CD14-positive monocyte (primary cell): ENCODE measurements at regions not wholly inside any gene's neighbourhood (a gene's known extent, or its start where the extent isn't known, plus 50 kb on each side); places are given as distances from the start of the nearest gene placed in this dataset.

Experiments used
- DNase-seq, 3 donors: peaks; one replicate each; pipeline ENCODE4 v3.0.0-alpha.2; 2011 to 2022
- H2AFZ ChIP-seq: 2 replicates; pipeline ENCODE4 v1.6.0; 2012; ENCODE audit warnings: mild to moderate bottlenecking, low read depth, low read length, inconsistent platforms; ENCODE audit not compliant: insufficient read depth, poor library complexity, severe bottlenecking
- H3K27ac ChIP-seq, 2 donors: 1 replicate in 1 of 2; 2 replicates in 1 of 2; pipeline ENCODE4 v1.5.1; 2012 to 2013; ENCODE audit warnings: low read length in 2 of 2, control low read depth in 1 of 2, inconsistent platforms in 1 of 2, low read depth in 1 of 2, mild to moderate bottlenecking in 1 of 2
- H3K27me3 ChIP-seq, 2 donors: one replicate each; pipeline versions ENCODE4 v1.6.0 to v1.6.1; 2011 to 2013; ENCODE audit warnings: low read length in 2 of 2; ENCODE audit not compliant: control insufficient read depth in 2 of 2, insufficient read depth in 2 of 2
- H3K36me3 ChIP-seq, 2 donors: replicated peaks in 1 of 2; 1 replicate in 1 of 2; 2 replicates in 1 of 2; pipeline versions ENCODE4 v1.5.1 to v1.6.1; 2012 to 2013; ENCODE audit warnings: low read length in 2 of 2, control low read depth in 1 of 2, inconsistent platforms in 1 of 2, mild to moderate bottlenecking in 1 of 2; ENCODE audit not compliant: insufficient read depth in 2 of 2, control insufficient read depth in 1 of 2
- H3K4me1 ChIP-seq, 2 donors: 1 replicate in 1 of 2; 2 replicates in 1 of 2; pipeline versions ENCODE4 v1.5.1 to v1.6.1; 2012 to 2013; ENCODE audit warnings: low read length in 2 of 2, control low read depth in 1 of 2, inconsistent platforms in 1 of 2, mild to moderate bottlenecking in 1 of 2, moderate library complexity in 1 of 2; ENCODE audit not compliant: insufficient read depth in 2 of 2, control insufficient read depth in 1 of 2
- H3K4me2 ChIP-seq: replicated peaks from 2 replicates; pipeline ENCODE3; 2012; ENCODE audit warnings: low read length, moderate library complexity, mild to moderate bottlenecking; ENCODE audit not compliant: poor library complexity, severe bottlenecking; ENCODE audit errors: extremely low read depth
- H3K4me3 ChIP-seq, 3 experiments: fragments of 200-600 bp in 1 of 3; sonication (generic) in 1 of 3; replicated peaks in 1 of 3; 1 replicate in 2 of 3; 2 replicates in 1 of 3; pipeline ENCODE4 v1.5.1; 2011 to 2013; ENCODE audit warnings: low read length in 3 of 3, mild to moderate bottlenecking in 3 of 3, control low read depth in 2 of 3, low read depth in 2 of 3, inconsistent platforms in 1 of 3, moderate library complexity in 1 of 3
- H3K79me2 ChIP-seq: 2 replicates; pipeline ENCODE4 v1.6.0; 2012; ENCODE audit warnings: mild to moderate bottlenecking, control low read depth, inconsistent platforms, low read length, moderate library complexity; ENCODE audit not compliant: insufficient read depth
- H3K9ac ChIP-seq: 2 replicates; pipeline ENCODE4 v1.6.0; 2017; ENCODE audit warnings: low read length, mild to moderate bottlenecking; ENCODE audit not compliant: insufficient read depth, poor library complexity, severe bottlenecking
- H3K9me3 ChIP-seq, 2 donors: replicated peaks in 1 of 2; 1 replicate in 1 of 2; 2 replicates in 1 of 2; pipeline versions ENCODE4 v1.5.1 to v1.6.1; 2012 to 2013; ENCODE audit warnings: low read length in 2 of 2, control low read depth in 1 of 2; ENCODE audit not compliant: control insufficient read depth in 1 of 2, insufficient read depth in 1 of 2
- H4K20me1 ChIP-seq: 2 replicates; pipeline ENCODE4 v1.6.0; 2012; ENCODE audit warnings: mild to moderate bottlenecking, low read length, control low read depth, moderate library complexity; ENCODE audit not compliant: insufficient read depth
- H3K27ac Mint-ChIP-seq, 7 donors: one replicate each; pipeline ENCODE4 v1.8.0; 2020; ENCODE audit warnings: mild to moderate bottlenecking in 7 of 7, mixed read lengths in 7 of 7, moderate library complexity in 6 of 7, inconsistent platforms in 2 of 7
- H3K27me3 Mint-ChIP-seq, 3 donors: one replicate each; pipeline ENCODE4 v1.8.0; 2021 to 2022; ENCODE audit warnings: low read depth in 3 of 3, mild to moderate bottlenecking in 3 of 3, mixed read lengths in 3 of 3, moderate library complexity in 3 of 3, inconsistent platforms in 1 of 3
- H3K36me3 Mint-ChIP-seq, 2 donors: one replicate each; pipeline ENCODE4 v1.8.0; 2020; ENCODE audit warnings: mixed read lengths in 2 of 2, inconsistent platforms in 1 of 2, mild to moderate bottlenecking in 1 of 2
- H3K4me1 Mint-ChIP-seq: one replicate; pipeline ENCODE4 v1.8.0; 2020; ENCODE audit warnings: mild to moderate bottlenecking, mixed read lengths
- H3K4me3 Mint-ChIP-seq, 2 donors: one replicate each; pipeline ENCODE4 v1.8.0; 2020; ENCODE audit warnings: mild to moderate bottlenecking in 2 of 2, mixed read lengths in 2 of 2, moderate library complexity in 1 of 2
- H3K9me3 Mint-ChIP-seq, 7 donors: one replicate each; pipeline ENCODE4 v1.8.0; 2020 to 2022; ENCODE audit warnings: mixed read lengths in 7 of 7, mild to moderate bottlenecking in 6 of 7, moderate library complexity in 6 of 7, inconsistent platforms in 2 of 7
- CTCF ChIP-seq: fragments of 200-600 bp; IDR thresholded peaks from one replicate; pipeline ENCODE4 v1.8.0; 2022; ENCODE audit warnings: antibody characterized with exemption, mild to moderate bottlenecking
- WGBS: methylation state at CpG from one replicate; pipeline ENCODE4 v1.1.5; 2013; ENCODE audit warnings: missing lambda C conversion rate; ENCODE audit not compliant: insufficient coverage; 5-methylcytosine and 5-hydroxymethylcytosine counted together
- intact Hi-C, 2 donors: fragments of 100-400 bp; cut with micrococcal nuclease; formaldehyde crosslinking; loops; one replicate each; pipeline versions ENCODE4 v1.15.0 to v1.15.1; 2023

- Histone ChIP-seq H3K27me3 (no peaks in the 10 kb centered on the region), H3K4me1 (no peaks in the 10 kb centered on the region), H3K36me3 (no peaks in the 10 kb centered on the region), H3K9me3 (no peaks in the 10 kb centered on the region), H4K20me1 (no peaks in the 10 kb centered on the region), H3K79me2 (no peaks in the 10 kb centered on the region), H3K9ac (no peak overlapping the region), H2AFZ (no peak overlapping the region), H3K27ac (no peak overlapping the region), H3K4me2 (no peak overlapping the region), H3K4me3 (no peak overlapping the region)
- TF ChIP-seq CTCF, result no peak
- Mint-ChIP-seq H3K36me3 (no peaks in the 10 kb centered on the region), H3K27me3 (peaks cover 3 to 14% (median 6%) of the 10 kb centered on the region in 3 donors), H3K4me1 (peaks cover 3% of the 10 kb centered on the region), H3K9me3 (no peaks in the 10 kb centered on the region), H3K27ac (peak overlapping the region in 1 of 7 donors; percentile 15), H3K4me3 (no peak overlapping the region)
- intact Hi-C loops, result no loop called here
- no peak for DNase-seq
- WGBS, result 98% methylated on average over 7 of the region's 9 CpGs
Measured at GRCh38 chr2:129798301-129798581, 181.2 kb upstream of the RAB6C start.

- H4K20me1 ChIP-seq, result no peaks in the 10 kb centered on the region
- no peaks in the 10 kb centered on the region for H3K36me3 Mint-ChIP-seq
- no peak overlapping the region for H3K4me3 Mint-ChIP-seq
- no peaks in the 10 kb centered on the region for H3K9me3 Mint-ChIP-seq
- DNase-seq, result no peak
- H2AFZ ChIP-seq, result no peak overlapping the region
- H3K36me3 ChIP-seq, result no peaks in the 10 kb centered on the region
- peaks cover 3% of the 10 kb centered on the region for H3K4me1 Mint-ChIP-seq
- no peak for TF ChIP-seq CTCF
- H3K27ac Mint-ChIP-seq, result peak overlapping the region in 1 of 7 donors; percentile 15
- no peak overlapping the region for H3K9ac ChIP-seq
- H3K27ac ChIP-seq, result no peak overlapping the region
- whole genome bisulfite sequencing, result 98% methylated on average over 8 of the region's 9 CpGs
- no peak overlapping the region for H3K4me2 ChIP-seq
- H3K27me3 Mint-ChIP-seq, result peaks cover 3 to 14% (median 6%) of the 10 kb centered on the region in 3 donors
- no peaks in the 10 kb centered on the region for H3K9me3 ChIP-seq
- intact Hi-C loops, result no loop called here
- H3K79me2 ChIP-seq, result no peaks in the 10 kb centered on the region
- H3K4me1 ChIP-seq, result no peaks in the 10 kb centered on the region
- H3K4me3 ChIP-seq, result no peak overlapping the region
- H3K27me3 ChIP-seq, result no peaks in the 10 kb centered on the region
Measured at GRCh38 chr2:129798626-129799025, 180.8 kb upstream of the RAB6C start.
